GM21786 (cell line): ENCODE measurements at regions not wholly inside any gene's neighbourhood (a gene's known extent, or its start where the extent isn't known, plus 50 kb on each side); places are given as distances from the start of the nearest gene placed in this dataset.
A peak's percentile ranks its signal among the peaks of the same experiment; 100 is the strongest.
"Not testable (repeated sequence)": the region's sequence is repeated elsewhere in the genome, so short reads cannot be mapped to it uniquely, and the experiment has no call there.

Experiments
- ATAC-seq: cut with Tn5 transposase; IDR thresholded peaks from one replicate; pipeline ENCODE4 v1.9.1; 2021; ENCODE audit not compliant: unreplicated experiment

GRCh38 chr1:87980494-87980893, 651.8 kb downstream of the LMO4 start:
- ATAC-seq, result peak; percentile 66

GRCh38 chr1:87981386-87981785, 652.7 kb downstream of the LMO4 start:
- ATAC-seq, result no peak

GRCh38 chr1:87981810-87982209, 653.1 kb downstream of the LMO4 start:
- no peak for ATAC-seq

GRCh38 chr1:87983841-87984240, 655.2 kb downstream of the LMO4 start:
- no peak for ATAC-seq

GRCh38 chr1:87985071-87985470, 656.4 kb downstream of the LMO4 start:
- ATAC-seq, result no peak

- no peak for ATAC-seq
Measured at GRCh38 chr1:87986130-87986866, 657.6 kb downstream of the LMO4 start.

GRCh38 chr1:87989346-87989745, 660.7 kb downstream of the LMO4 start:
- no peak for ATAC-seq

GRCh38 chr1:87992536-87992935, 663.9 kb downstream of the LMO4 start:
- not testable (repeated sequence) for ATAC-seq

GRCh38 chr1:87993051-87993450, 664.4 kb downstream of the LMO4 start:
- no peak for ATAC-seq

- no peak for ATAC-seq
Measured at GRCh38 chr1:87999852-88000251, 671.2 kb downstream of the LMO4 start.

- no peak for ATAC-seq
Measured at GRCh38 chr1:88001460-88001859, 672.8 kb downstream of the LMO4 start.

- ATAC-seq, result no peak
Measured at GRCh38 chr1:88003255-88003654, 674.6 kb downstream of the LMO4 start.

GRCh38 chr1:88009916-88010315, 674.2 kb upstream of the PKN2 start:
- no peak for ATAC-seq

GRCh38 chr1:88013485-88013884, 670.6 kb upstream of the PKN2 start:
- no peak for ATAC-seq

GRCh38 chr1:88014131-88014530, 669.9 kb upstream of the PKN2 start:
- ATAC-seq, result no peak

GRCh38 chr1:88016947-88017346, 667.1 kb upstream of the PKN2 start:
- ATAC-seq, result no peak

- no peak for ATAC-seq
Measured at GRCh38 chr1:88021529-88021928, 662.5 kb upstream of the PKN2 start.

GRCh38 chr1:88022516-88022915, 661.6 kb upstream of the PKN2 start:
- no peak for ATAC-seq

- ATAC-seq, result no peak
Measured at GRCh38 chr1:88029142-88029541, 654.9 kb upstream of the PKN2 start.

- no peak for ATAC-seq
Measured at GRCh38 chr1:88029899-88030298, 654.2 kb upstream of the PKN2 start.

GRCh38 chr1:88035578-88035977, 648.5 kb upstream of the PKN2 start:
- ATAC-seq, result no peak

- no peak for ATAC-seq
Measured at GRCh38 chr1:88036345-88037014, 647.6 kb upstream of the PKN2 start.

- ATAC-seq, result no peak
Measured at GRCh38 chr1:88039240-88039639, 644.8 kb upstream of the PKN2 start.
